ENCODE measurements at regions not wholly inside any gene's neighbourhood (a gene's known extent, or its start where the extent isn't known, plus 50 kb on each side); places are given as distances from the start of the nearest gene placed in this dataset.

DNA sequence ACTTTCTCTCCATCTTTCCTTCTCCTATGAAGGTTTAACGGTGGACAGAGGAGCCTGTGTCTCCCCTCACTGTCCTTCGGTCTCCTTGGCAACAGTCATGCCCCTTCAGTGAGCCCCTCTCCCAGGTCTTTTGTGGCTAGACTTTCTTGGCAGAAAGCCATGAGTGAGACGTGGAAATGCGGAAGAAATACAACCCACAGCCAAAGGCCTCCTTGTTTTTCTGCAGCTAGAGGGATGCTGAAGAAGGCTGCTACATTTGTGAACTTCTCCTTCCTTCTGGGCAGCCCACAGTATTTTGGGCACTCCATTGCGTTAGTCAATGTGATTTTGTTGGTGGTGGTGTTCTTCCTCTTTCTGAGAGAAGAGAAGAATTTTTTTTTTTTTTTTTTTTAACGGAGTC is 333.7 kb upstream of the PODXL start:
- H3K4me1 ChIP-seq = no peaks in the 10 kb centered on the region
- H3K4me3 ChIP-seq = no peak overlapping the region
- H3K27me3 ChIP-seq = no peaks in the 10 kb centered on the region
- no peak overlapping the region for H3K27ac ChIP-seq
- H3K9ac ChIP-seq (ENCODE audit: low read depth in 2 of 2, low read length in 2 of 2) = no peak overlapping the region
- no peaks in the 10 kb centered on the region for H3K9me3 ChIP-seq
- no peak for DNase-seq
- intact Hi-C loops (cut with DNase I) = no loop called here
- H3K36me3 ChIP-seq = no peaks in the 10 kb centered on the region
- TF ChIP-seq, protein P1, sequence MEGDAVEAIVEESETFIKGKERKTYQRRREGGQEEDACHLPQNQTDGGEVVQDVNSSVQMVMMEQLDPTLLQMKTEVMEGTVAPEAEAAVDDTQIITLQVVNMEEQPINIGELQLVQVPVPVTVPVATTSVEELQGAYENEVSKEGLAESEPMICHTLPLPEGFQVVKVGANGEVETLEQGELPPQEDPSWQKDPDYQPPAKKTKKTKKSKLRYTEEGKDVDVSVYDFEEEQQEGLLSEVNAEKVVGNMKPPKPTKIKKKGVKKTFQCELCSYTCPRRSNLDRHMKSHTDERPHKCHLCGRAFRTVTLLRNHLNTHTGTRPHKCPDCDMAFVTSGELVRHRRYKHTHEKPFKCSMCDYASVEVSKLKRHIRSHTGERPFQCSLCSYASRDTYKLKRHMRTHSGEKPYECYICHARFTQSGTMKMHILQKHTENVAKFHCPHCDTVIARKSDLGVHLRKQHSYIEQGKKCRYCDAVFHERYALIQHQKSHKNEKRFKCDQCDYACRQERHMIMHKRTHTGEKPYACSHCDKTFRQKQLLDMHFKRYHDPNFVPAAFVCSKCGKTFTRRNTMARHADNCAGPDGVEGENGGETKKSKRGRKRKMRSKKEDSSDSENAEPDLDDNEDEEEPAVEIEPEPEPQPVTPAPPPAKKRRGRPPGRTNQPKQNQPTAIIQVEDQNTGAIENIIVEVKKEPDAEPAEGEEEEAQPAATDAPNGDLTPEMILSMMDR (IDR thresholded peaks at IDR 0.05) = no peak

GRCh38 chr7:131889572-131890150 is 333.2 kb upstream of the PODXL start:
- Histone ChIP-seq H3K36me3 (no peaks in the 10 kb centered on the region), H3K4me1 (no peaks in the 10 kb centered on the region), H3K9me3 (no peaks in the 10 kb centered on the region), H3K4me3 (no peak overlapping the region), H3K27ac (no peak overlapping the region), H3K27me3 (no peaks in the 10 kb centered on the region), H3K9ac (ENCODE audit: low read depth in 2 of 2, low read length in 2 of 2) (no peak overlapping the region)
- DNase-seq = no peak
- TF ChIP-seq, protein P1 (IDR thresholded peaks at IDR 0.05) = no peak
- intact Hi-C loops (cut with DNase I) = no loop called here

GRCh38 chr7:131883769-131884168 is 327.3 kb upstream of the PODXL start:
- no peak for DNase-seq
- TF ChIP-seq, protein P1 (IDR thresholded peaks at IDR 0.05) = no peak
- Histone ChIP-seq H3K9ac (ENCODE audit: low read depth in 2 of 2, low read length in 2 of 2) (no peak overlapping the region), H3K9me3 (no peaks in the 10 kb centered on the region), H3K27me3 (no peaks in the 10 kb centered on the region), H3K27ac (no peak overlapping the region), H3K36me3 (no peaks in the 10 kb centered on the region), H3K4me3 (no peak overlapping the region), H3K4me1 (no peaks in the 10 kb centered on the region)
- intact Hi-C loops (cut with DNase I) = no loop called here

DNA sequence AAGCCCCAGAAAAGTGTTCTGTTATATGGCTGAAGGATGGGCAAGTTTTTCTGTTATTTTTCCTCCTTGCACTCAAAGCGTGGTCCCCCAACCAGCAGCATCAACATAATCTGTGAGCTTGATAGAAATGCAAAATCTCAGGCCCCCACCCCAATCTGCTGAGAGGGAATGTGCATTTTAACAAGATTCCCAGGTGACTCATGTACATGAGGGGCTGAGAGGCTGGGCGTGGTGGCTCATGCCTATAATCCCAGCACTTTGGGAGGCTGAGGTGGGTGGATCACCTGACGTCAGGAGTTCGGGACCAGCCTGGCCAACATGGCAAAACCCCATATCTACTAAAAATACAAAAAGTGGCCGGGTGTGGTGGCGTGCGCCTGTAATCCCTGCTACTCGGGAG is 326.8 kb upstream of the PODXL start:
- no peak overlapping the region for H3K4me3 ChIP-seq
- H3K27ac ChIP-seq = no peak overlapping the region
- intact Hi-C loops (cut with DNase I) = no loop called here
- no peak overlapping the region for H3K9ac ChIP-seq (ENCODE audit: low read depth in 2 of 2, low read length in 2 of 2)
- TF ChIP-seq, protein P1 (IDR thresholded peaks at IDR 0.05) = no peak
- no peaks in the 10 kb centered on the region for H3K4me1 ChIP-seq
- H3K36me3 ChIP-seq = no peaks in the 10 kb centered on the region
- H3K9me3 ChIP-seq = no peaks in the 10 kb centered on the region
- no peaks in the 10 kb centered on the region for H3K27me3 ChIP-seq
- no peak for DNase-seq

DNA sequence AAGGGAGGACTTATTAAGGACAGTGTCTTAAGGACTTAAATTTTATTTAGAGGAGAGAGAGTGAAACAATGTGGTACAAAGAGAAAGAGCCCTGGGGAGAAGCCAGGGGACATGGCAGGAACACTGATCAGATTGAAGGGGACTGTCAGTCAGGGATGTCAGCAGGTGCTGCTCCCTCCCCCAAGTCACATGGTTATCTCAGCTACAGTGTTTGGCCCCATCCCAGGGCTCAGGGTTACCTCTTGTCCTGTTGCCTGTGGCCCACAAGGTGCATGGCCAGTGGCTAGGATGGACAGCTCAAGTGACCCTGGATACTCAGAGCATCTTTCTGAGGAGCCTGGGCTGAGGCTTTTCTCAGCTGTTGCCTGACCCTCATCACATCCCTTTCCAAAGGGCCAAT is 325.9 kb upstream of the PODXL start:
- H3K4me3 ChIP-seq = no peak overlapping the region
- intact Hi-C loops (cut with DNase I) = no loop called here

More for the DNA sequence above, 325.9 kb upstream of the PODXL start:
- no peaks in the 10 kb centered on the region for H3K4me1 ChIP-seq
- TF ChIP-seq, protein P1 (IDR thresholded peaks at IDR 0.05) = no peak
- H3K9me3 ChIP-seq = no peaks in the 10 kb centered on the region
- H3K27me3 ChIP-seq = no peaks in the 10 kb centered on the region
- H3K9ac ChIP-seq (ENCODE audit: low read depth in 2 of 2, low read length in 2 of 2) = no peak overlapping the region
- no peak for DNase-seq
- H3K36me3 ChIP-seq = no peaks in the 10 kb centered on the region
- no peak overlapping the region for H3K27ac ChIP-seq
